ENCODE measurements at regions not wholly inside any gene's neighbourhood (a gene's known extent, or its start where the extent isn't known, plus 50 kb on each side); places are given as distances from the start of the nearest gene placed in this dataset.

GRCh38 chr13:79671420-79671819 lies 190.5 kb downstream of the NDFIP2 start:
- DNase-seq (ENCODE audit: low read depth, low spot score): no peak

DNA sequence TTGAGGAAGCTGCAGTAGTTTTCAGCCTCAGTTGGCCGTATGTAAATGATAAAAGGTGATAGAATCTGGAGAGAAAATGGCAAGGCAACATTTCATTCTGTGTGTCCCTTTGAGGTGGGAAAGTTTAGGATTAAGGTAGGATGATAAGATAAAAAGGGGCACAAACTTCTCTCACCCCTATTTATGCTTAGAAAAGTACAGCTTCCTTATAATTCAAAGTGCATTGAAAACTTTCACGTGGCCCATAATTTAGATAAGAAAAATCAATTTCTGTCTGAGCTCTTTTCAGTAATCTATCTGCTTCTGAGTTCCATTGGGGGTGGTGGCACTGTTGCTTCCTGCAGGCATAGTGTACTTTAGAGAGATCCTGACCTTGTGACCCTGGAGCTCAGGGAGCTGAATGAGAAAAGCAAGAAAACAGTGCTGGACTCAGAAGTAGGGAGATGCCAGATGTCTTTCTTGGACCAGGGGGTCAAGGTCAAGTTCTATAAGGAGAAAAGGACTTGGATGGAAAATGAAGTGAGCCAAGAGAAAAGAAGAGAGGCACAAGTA lies 187.3 kb downstream of the NDFIP2 start:
- no peak for DNase-seq (ENCODE audit: low read depth, low spot score)

GRCh38 chr13:79667771-79668170 lies 186.8 kb downstream of the NDFIP2 start:
- no peak for DNase-seq (ENCODE audit: low read depth, low spot score)

DNA sequence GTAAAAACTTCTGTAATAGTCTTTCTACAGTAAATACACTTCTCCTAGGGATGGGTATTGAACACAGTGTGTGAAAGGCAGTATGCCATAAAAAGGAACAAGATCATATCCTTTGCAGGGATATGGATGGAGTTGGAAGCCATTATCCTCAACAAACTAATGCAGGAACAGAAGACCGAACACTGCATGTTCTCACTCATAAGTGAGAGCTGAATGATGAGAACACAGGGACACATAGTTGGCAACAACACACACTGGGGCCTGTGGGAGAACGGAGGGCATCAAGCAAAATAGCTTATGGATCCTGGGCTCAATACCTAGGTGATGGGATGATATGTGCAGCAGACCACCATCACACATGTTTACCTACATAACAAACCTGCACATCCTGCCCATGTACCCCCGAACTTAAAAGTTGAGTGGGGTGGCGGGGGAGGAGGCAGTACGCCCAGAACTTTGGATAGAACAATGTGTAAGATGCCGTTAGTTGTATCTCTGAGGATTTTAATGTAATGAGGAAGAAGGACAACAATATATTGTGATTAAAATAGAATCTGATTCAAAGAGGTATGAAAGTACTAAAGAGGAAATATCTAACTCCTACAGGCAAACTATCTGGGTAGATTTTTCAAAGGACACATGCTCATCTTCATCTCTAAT lies 183.2 kb downstream of the NDFIP2 start:
- DNase-seq (ENCODE audit: low read depth, low spot score): no peak

- DNase-seq (ENCODE audit: low read depth, low spot score): no peak
Measured at GRCh38 chr13:79663435-79663834, 182.5 kb downstream of the NDFIP2 start.

- no peak for DNase-seq (ENCODE audit: low read depth, low spot score)
Measured at GRCh38 chr13:79662882-79663281, 181.9 kb downstream of the NDFIP2 start.

GRCh38 chr13:79660361-79660760 lies 179.4 kb downstream of the NDFIP2 start:
- DNase-seq (ENCODE audit: low read depth, low spot score): no peak

- DNase-seq (ENCODE audit: low read depth, low spot score): no peak
Measured at GRCh38 chr13:79659121-79659521, 178.2 kb downstream of the NDFIP2 start.

GRCh38 chr13:79658333-79658975 lies 177.5 kb downstream of the NDFIP2 start:
- no peak for DNase-seq (ENCODE audit: low read depth, low spot score)

DNA sequence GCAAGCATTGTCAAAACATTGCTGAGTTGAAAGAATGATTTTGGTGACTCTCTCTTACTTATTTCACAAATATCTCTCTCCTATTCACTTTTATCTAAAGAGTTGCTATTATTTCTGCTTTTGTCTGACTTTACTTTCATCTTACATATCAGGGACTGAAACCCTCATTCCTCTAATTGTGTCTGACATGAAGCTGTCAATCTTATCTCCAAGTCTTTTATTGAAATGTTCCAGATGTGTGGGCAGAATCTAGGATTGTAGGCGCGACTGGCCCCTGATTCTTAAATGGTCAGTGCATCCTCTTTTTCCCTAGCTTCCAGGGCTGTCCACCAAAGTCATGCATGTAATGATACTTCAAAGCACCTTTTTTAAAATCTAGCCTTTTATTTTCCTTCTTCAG lies 174.6 kb downstream of the NDFIP2 start:
- no peak for DNase-seq (ENCODE audit: low read depth, low spot score)

DNA sequence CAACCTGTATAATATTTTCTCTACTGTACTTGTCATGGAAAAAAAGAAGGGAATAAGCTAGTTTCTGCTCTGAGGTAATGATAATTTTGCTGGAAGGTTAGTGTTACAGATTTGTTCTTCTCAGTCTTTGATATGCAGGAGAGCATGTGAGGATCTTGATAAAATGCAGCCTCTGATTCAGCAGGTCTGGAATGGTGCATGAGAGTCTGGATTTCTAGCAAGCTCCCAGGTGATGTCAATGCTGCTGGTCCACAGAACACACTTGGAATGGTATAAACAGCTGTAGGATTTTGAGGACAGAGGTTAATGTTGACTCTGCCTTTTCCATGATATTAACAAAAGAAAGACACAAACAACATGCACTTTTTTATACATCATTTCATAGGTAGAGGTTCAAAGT lies 173.6 kb downstream of the NDFIP2 start:
- DNase-seq (ENCODE audit: low read depth, low spot score): no peak

- DNase-seq (ENCODE audit: low read depth, low spot score): no peak
Measured at GRCh38 chr13:79650688-79651087, 169.7 kb downstream of the NDFIP2 start.

DNA sequence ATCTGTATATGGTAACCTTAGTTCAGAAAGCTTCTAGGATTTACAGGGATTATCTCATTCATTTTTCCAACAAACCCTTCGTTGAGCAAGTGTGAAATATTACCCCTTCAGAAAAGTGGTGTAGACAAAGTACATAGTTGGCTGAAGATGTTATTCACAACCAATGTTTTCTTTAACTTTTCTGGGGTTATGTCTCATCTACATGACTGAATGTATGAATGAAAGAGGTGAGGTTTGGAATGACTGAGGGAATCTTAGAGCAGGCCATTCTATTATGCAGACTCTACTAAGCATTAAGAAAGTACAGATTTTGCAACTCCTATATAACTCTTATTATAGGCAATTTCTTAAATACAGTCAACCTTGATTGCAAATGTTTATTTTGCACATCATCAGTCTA lies 167.2 kb downstream of the NDFIP2 start:
- DNase-seq (ENCODE audit: low read depth, low spot score): no peak

DNA sequence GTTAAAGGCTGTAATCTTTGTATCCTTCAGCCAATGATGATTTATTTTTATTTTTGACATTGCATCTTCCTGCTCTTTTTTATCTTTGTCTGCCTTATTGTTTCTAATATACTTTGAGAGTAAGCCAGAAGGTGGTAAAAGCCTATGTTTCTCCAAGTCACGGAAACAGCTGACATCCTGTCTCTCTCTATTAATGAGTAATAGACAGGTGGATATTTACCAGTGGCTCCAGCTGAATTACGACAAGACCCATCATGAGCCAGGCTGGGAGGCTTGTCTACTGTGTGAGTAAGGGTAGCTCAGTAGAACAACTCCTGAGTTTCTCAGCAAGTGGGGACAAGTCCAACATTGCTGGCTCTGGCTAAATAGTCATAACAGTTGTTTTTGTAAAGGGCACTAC lies 166.6 kb downstream of the NDFIP2 start:
- no peak for DNase-seq (ENCODE audit: low read depth, low spot score)

DNA sequence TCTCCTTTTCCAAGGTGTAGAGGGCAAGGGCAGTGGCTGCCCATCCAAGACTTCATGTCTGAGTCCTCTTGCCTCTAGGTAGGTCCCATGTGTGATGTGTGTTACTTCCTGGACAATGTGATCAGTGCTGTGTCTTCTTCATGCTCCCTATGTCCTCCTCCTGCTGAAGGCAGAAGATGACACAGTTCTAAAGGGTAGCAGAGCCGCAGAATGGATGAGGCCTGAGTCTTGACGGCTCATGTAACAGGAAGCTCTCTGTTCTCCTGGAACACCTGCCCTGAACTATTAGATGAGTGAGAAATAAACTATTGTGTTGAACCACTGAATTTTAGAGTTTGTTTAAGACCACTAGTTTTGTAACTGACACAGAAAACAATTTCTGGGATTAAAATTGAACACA lies 165.9 kb downstream of the NDFIP2 start:
- no peak for DNase-seq (ENCODE audit: low read depth, low spot score)

DNA sequence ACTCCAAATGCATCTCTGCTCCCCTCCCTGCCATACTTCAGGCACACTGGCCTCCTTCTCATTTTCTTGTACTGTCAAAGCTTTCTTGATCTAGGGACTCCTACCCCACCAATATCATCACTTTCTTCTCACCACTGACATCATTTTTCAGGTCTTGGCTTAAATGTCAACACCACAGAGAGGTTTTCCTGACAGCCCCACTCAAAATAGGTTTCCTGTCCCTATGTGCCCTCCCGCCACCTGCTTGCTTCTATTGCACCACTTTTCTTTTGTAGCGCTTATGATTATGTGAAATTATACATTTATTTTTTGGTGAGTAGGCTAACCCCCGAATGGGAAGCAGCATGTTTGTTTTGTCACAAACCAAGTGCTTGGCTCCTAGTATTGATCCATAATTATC lies 164.6 kb downstream of the NDFIP2 start:
- DNase-seq (ENCODE audit: low read depth, low spot score): no peak

DNA sequence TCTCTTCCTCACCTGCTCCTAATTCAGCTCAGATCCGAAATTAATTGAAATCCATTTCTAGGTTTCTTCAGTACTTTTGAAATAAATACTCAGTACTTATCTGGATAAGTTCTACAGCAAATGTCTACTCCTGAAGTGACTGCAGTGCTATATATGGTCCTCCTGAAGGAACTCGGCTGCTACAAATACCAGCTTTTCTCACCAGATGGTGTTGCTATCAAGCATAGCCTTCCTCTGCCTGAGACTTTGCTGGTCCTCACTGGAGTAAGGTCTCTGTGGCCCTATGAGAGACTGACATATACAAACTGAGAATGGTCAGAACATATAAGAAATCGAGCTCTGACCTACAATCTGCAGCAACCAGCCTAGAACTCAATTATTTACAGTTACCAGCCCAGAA lies 161.6 kb downstream of the NDFIP2 start:
- DNase-seq (ENCODE audit: low read depth, low spot score): no peak

- DNase-seq (ENCODE audit: low read depth, low spot score): no peak
Measured at GRCh38 chr13:79637133-79637763, 156.3 kb downstream of the NDFIP2 start.

GRCh38 chr13:79631051-79631659 lies 150.2 kb downstream of the NDFIP2 start:
- DNase-seq (ENCODE audit: low read depth, low spot score): peak; percentile 13

DNA sequence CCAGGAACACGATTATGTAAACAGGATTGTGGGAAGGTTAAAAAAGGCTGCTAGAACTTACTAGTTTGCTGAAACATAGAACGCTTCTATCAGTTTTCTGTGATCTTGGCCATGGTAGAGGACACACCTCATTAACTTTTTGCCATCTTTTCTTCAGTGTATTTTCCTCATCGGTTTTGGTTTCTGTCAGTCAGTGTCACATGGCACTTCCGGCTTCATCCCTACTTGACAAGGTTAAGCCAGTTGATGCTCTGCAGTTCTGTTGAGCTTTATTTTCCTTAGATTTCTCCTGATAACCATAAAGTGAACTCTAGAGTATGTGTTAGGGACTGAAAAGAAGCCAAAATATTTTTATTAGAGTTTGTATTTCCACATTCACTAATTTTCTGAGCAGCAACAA lies 147.5 kb downstream of the NDFIP2 start:
- no peak for DNase-seq (ENCODE audit: low read depth, low spot score)

GRCh38 chr13:79626924-79627323 lies 146.0 kb downstream of the NDFIP2 start:
- DNase-seq (ENCODE audit: low read depth, low spot score): no peak

- no peak for DNase-seq (ENCODE audit: low read depth, low spot score)
Measured at GRCh38 chr13:79625517-79625916, 144.6 kb downstream of the NDFIP2 start.

All from smooth muscle cell of the brain vasculature (primary cell).